ENCODE measurements at regions not wholly inside any gene's neighbourhood (a gene's known extent, or its start where the extent isn't known, plus 50 kb on each side); places are given as distances from the start of the nearest gene placed in this dataset.

DNA sequence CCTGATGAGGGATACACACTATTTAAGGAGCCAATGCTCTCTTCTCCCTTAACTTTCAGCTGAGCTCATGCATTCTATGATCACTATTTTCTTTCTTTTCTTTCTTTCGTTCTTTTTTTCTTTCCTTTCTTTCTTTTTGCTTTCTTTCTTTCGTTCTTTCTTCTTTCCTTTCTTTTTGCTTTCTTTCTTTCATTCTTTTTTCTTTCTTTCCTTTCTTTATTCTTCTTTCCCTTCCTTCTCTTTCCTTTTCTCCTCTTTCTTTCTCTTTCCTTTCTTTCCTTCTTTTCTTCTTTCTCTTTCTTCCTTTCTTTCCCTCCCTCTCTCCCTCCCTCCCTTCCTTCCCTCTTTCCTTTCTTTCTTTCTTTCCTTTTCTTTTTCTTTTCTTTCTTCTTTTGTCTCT is 761.2 kb downstream of the SEMA5A start:
- Mint-ChIP-seq H3K4me1 (no peaks in the 10 kb centered on the region), H3K27ac (no peak overlapping the region)

DNA sequence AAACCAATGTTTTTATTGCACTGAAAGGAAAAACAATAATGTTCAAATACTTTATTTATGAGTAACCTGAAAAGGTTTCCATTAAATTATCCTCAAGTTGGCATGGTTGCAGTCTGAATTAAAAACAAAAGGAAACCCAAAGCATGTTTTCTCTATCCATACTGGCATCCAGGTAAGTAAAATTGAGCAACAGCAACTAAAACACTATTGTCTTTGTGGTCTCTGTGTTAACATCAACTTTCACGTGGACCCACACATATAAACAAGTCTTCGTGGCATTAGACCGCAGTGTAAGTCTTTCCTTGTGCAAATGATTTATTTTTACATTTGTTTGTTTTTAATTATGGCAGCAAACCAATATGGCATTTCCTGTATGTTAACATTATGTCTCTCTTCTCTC is 757.6 kb downstream of the SEMA5A start:
- no peak overlapping the region for H3K27ac Mint-ChIP-seq
- H3K27me3 Mint-ChIP-seq = no peaks in the 10 kb centered on the region
- peaks cover 9 to 38% of the 10 kb centered on the region in 2 donors for H3K9me3 Mint-ChIP-seq
- DNase-seq = no peak
- H3K4me3 Mint-ChIP-seq = no peak overlapping the region
- ATAC-seq = no peak
- H3K4me1 Mint-ChIP-seq = no peaks in the 10 kb centered on the region

More for the DNA sequence above, 761.2 kb downstream of the SEMA5A start:
- Mint-ChIP-seq H3K4me3 (no peak overlapping the region), H3K9me3 (peaks cover 16 to 44% of the 10 kb centered on the region in 2 donors), H3K27me3 (no peaks in the 10 kb centered on the region)
- DNase-seq = no peak
- ATAC-seq = no peak

DNA sequence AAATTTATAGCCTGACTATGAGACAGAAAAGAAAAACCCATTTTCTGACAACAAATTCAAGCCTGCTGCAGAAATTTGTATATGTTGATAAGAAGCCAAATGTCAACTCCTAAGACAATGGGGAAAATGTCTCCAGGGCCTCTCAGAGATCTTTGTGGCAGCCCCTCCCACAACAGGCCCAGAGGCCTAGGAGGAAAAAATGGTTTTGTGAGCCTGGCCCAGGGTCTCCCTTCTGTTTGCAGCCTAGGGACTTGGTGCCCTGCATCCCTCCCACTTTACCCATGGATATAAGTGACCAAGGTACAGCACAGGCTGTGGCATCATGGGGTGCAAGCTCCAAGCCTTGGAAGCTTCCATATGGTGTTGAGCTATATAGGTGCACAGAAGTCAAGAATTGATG is 740.2 kb downstream of the SEMA5A start:
- no peak for DNase-seq
- no peak overlapping the region for H3K27ac Mint-ChIP-seq
- ATAC-seq = no peak
- H3K9me3 Mint-ChIP-seq = peaks cover 34 to 55% of the 10 kb centered on the region in 2 donors
- no peak overlapping the region for H3K4me3 Mint-ChIP-seq
- H3K4me1 Mint-ChIP-seq = no peaks in the 10 kb centered on the region
- H3K27me3 Mint-ChIP-seq = no peaks in the 10 kb centered on the region

DNA sequence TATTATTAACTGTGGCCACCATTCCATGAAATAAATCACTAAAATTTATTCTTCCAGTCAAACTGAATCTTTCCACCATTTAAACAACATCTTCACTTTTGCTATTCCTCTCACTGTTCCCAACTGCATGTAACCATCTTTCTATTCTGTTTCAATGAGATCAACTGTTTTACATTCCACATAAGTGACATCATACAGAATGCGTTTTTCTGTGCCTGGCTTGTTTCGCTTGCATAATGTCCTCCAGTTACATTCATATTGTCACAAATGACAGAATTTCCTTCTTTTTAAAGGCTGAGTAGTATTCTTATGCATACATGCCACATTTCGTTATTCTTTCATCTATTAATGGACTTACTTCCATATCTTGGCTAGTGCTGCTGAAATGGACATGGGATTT is 738.2 kb downstream of the SEMA5A start:
- H3K4me1 Mint-ChIP-seq = no peaks in the 10 kb centered on the region
- no peak overlapping the region for H3K4me3 Mint-ChIP-seq
- ATAC-seq (no peak), DNase-seq (no peak)
- H3K9me3 Mint-ChIP-seq = peaks cover 31 to 43% of the 10 kb centered on the region in 2 donors
- H3K27me3 Mint-ChIP-seq = no peaks in the 10 kb centered on the region
- no peak overlapping the region for H3K27ac Mint-ChIP-seq

DNA sequence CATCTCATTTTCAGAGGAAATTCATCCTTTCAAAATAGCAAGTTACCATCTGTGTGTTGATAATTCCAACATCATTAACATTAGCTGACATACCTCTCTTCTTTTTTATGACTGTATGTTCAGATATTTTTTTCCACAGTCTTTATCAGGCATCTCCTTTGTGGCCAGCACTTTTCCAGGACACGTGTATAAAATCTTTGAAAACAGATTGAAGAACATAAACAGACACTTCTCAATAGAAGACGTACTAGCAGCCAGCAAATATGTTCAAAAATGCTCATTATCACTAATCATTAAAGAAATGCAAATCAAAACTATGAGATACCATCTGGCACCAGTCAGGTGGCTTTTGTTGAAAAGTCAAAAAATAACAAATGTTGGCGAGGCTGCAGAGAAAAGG is 734.3 kb downstream of the SEMA5A start:
- Mint-ChIP-seq H3K4me1 (no peaks in the 10 kb centered on the region), H3K9me3 (peaks cover 23 to 35% of the 10 kb centered on the region in 2 donors), H3K4me3 (no peak overlapping the region), H3K27me3 (no peaks in the 10 kb centered on the region), H3K27ac (no peak overlapping the region)
- no peak for DNase-seq
- ATAC-seq = no peak

DNA sequence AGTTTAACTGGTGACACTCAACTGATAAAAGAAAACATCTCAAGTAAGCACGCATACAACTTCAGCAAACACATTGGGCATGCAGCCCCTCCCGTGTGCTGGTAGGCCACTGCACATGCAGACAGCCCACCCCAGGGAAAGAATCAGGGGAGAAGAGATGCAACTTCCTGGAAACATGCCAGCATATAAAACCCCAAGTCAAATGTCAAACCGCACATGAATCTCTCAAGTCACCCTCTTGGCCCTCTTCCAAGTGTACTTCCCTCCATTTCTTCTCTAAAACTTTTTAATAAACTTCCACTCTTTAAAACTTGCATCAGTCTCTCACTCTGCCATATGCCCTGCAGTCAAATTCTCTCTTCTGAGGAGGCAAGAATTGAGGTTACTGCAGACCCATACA is 732.7 kb downstream of the SEMA5A start:
- Mint-ChIP-seq H3K9me3 (peaks cover 20 to 32% of the 10 kb centered on the region in 2 donors), H3K4me3 (no peak overlapping the region), H3K4me1 (no peaks in the 10 kb centered on the region), H3K27me3 (no peaks in the 10 kb centered on the region), H3K27ac (no peak overlapping the region)
- DNase-seq = no peak
- ATAC-seq = no peak

DNA sequence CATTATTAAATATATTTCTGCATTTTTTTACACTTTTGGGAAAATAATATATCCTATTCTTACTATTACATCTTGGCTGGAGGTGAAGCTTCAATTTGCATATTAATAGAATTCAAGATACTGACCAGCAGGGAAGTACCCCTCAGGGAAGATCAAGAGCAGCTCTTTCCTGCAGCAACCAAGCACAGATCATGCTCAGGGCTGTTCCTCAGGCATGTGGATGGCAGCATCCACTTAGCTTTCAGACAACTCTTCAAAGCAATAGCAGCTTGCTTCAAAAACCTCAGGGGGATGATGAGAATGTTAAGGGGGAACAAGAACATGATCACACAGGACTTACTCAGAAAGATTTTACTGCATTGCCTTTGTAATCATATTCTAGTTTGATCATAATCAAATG is 731.8 kb downstream of the SEMA5A start:
- no peak for ATAC-seq
- peaks cover 20 to 32% of the 10 kb centered on the region in 2 donors for H3K9me3 Mint-ChIP-seq
- H3K27ac Mint-ChIP-seq = no peak overlapping the region
- no peaks in the 10 kb centered on the region for H3K4me1 Mint-ChIP-seq
- H3K27me3 Mint-ChIP-seq = no peaks in the 10 kb centered on the region
- DNase-seq = no peak
- H3K4me3 Mint-ChIP-seq = no peak overlapping the region

DNA sequence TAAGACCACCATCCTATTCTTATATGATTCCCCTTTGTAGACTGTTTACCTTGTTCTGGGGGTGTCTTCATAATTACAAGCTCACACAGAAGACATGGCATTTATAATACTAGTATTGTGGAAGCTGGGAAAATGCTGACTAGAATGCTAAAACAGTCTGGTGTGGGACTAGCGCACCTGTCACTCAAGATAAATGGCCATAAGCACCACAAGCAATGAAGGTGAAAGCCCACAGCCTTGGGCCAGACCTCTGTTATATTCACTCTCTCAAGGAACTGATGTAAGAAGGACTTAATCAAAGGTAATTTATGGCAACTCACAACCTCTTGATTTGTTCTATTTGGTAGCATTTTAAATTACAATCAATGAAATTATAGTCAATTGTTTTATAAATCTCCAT is 721.5 kb downstream of the SEMA5A start:
- Mint-ChIP-seq H3K27ac (no peak overlapping the region), H3K4me3 (no peak overlapping the region), H3K9me3 (peaks cover 7 to 14% of the 10 kb centered on the region in 2 donors), H3K4me1 (no peaks in the 10 kb centered on the region), H3K27me3 (no peaks in the 10 kb centered on the region)
- ATAC-seq (no peak), DNase-seq (no peak)

DNA sequence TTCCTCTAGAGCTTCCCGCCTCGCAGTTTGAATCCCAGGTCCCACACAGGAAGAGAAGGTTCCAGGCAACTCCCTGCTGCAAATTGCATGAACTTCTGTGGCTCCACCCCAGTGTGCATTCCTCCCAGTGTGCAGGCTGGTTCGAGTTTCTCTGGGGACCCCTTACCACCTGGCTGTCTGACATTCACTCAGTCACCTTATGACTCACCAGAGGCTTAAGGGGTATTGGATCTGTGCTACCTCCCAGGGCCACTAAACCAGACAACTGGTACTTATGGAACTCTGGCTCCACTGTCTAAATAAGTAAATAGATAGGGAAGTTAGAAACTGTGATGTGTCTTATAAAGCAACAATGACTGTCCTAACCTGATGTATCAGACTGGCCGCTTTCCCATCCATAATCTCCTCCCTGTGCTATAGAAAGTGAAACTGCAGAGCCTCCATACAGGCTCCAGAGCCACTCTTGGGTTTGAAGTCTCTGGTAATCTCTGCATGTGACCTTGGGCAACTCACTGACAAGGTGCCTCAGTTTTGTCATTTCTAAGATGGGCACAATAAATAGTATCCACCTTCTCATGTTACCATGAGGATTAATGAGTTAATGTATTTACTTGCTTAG is 720.6 kb downstream of the SEMA5A start:
- H3K27ac Mint-ChIP-seq = no peak overlapping the region
- ATAC-seq (no peak), DNase-seq (no peak)
- no peak overlapping the region for H3K4me3 Mint-ChIP-seq
- no peaks in the 10 kb centered on the region for H3K27me3 Mint-ChIP-seq
- H3K4me1 Mint-ChIP-seq = no peaks in the 10 kb centered on the region
- H3K9me3 Mint-ChIP-seq = peaks cover 7 to 14% of the 10 kb centered on the region in 2 donors

DNA sequence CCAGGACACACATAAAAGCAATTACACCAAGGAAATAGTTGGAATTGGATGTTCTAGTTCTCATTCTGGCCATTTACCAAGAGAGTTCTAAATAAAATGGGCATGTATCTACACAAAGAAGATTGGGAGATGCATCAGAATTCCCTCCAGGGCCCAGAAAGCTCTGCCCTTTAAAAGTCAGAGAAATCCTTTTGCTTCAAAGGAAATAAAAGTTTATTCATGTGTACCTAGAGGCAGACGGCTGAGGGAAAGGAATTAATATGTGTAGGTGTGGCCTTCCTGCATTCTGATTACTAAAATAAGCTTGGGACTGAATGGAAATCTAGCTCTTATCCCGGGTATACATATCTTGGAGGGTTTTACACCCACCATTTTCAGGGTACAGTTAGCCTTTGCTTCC is 719.4 kb downstream of the SEMA5A start:
- Mint-ChIP-seq H3K9me3 (peaks cover 12 to 13% of the 10 kb centered on the region in 2 donors), H3K27ac (no peak overlapping the region), H3K4me1 (no peaks in the 10 kb centered on the region), H3K27me3 (no peaks in the 10 kb centered on the region), H3K4me3 (no peak overlapping the region)
- DNase-seq = no peak
- no peak for ATAC-seq

DNA sequence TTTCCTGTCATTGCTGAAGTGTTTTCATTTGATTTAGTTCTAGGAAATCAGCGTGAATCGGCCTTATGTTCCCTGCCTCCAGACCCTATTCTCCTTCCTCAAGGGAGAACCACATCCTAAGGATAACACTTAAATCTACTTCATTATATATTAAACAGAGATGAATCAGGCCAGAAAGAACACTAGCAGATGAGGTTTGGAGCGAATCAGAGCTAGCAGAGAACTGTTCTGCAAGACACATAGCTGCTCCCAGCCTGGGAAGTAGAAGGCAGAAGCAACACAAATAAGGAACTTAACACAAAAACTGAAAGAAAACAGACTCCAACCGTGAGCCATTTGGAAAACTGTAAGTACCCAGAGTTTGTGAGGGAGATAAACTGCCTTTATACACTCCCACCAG is 718.2 kb downstream of the SEMA5A start:
- ATAC-seq = no peak

DNA sequence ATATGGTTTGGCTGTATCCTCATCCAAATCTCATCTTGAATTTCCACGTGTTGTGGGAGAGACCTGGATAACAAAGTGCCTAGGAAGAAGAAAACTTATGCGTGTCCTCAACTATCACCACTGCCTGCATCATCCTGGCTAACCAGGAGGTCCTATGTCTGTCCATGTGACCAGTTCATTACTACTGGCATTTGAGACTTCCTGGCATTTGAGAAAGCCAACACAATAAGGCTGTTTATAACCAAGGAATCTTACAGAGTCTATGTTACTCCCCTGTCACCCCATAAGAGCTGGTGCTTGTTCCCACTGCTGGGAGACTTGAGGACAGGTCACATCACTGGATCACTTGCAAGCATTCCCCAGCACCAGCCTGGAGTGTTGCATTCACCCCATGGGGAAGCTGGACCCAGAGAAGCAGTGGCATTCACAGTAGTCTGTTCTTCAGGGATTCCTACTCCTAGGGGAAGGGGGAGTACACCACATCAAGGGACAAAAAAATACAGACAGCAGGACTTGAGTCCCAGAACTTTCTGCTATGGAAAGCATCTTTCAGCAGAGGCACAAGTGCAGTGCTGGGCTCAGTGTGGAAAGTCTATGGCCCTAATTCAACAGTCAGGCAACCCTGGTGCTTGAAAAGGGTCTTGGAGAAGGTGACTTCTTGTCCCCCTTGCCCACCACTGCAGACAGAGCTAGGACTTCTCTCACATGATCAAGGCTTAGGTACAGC is 717.1 kb downstream of the SEMA5A start:
- H3K4me3 Mint-ChIP-seq = no peak overlapping the region
- ATAC-seq (no peak), DNase-seq (no peak)

More for the DNA sequence above, 718.2 kb downstream of the SEMA5A start:
- H3K27ac Mint-ChIP-seq = no peak overlapping the region
- H3K9me3 Mint-ChIP-seq = peaks cover 2 to 10% of the 10 kb centered on the region in 2 donors
- H3K4me1 Mint-ChIP-seq = no peaks in the 10 kb centered on the region
- no peak overlapping the region for H3K4me3 Mint-ChIP-seq
- no peaks in the 10 kb centered on the region for H3K27me3 Mint-ChIP-seq
- no peak for DNase-seq

DNA sequence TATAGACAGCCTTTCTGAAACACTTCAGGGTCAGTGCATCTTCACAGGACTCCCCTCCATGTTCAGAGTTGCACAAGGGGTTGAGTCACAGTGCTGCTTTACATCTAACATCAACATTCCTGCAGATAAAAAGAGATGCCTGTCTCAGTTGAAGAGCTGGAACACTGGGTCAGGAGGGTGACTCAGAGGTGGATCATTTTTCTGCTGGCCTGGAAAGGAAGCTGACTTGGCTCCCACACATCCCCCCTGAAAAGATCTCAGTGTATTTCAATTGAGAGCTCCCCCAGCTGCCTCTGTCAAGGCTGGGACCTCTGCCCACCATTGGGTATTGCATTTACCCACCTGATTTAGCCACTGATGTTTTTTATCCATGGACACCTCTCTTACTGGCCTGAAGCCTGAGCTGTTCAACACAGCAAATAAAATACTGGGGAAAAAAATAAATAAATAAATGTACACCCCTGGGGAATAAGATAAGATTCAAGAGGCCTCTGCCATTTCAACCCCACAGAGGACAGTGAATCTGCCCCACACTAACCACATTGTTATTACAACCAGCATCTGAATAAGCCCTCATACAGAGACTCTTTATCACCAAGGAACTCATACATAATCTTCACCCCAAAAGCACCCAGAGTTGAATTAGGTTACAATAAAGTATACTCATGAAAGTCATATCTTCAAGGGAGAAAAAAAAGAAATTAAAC is 716.4 kb downstream of the SEMA5A start:
- H3K4me1 Mint-ChIP-seq = no peaks in the 10 kb centered on the region
- ATAC-seq = no peak

More for the DNA sequence above, 717.1 kb downstream of the SEMA5A start:
- H3K9me3 Mint-ChIP-seq = peaks cover 0 to 8% of the 10 kb centered on the region in 2 donors
- no peak overlapping the region for H3K27ac Mint-ChIP-seq
- H3K27me3 Mint-ChIP-seq = no peaks in the 10 kb centered on the region
- H3K4me1 Mint-ChIP-seq = no peaks in the 10 kb centered on the region

DNA sequence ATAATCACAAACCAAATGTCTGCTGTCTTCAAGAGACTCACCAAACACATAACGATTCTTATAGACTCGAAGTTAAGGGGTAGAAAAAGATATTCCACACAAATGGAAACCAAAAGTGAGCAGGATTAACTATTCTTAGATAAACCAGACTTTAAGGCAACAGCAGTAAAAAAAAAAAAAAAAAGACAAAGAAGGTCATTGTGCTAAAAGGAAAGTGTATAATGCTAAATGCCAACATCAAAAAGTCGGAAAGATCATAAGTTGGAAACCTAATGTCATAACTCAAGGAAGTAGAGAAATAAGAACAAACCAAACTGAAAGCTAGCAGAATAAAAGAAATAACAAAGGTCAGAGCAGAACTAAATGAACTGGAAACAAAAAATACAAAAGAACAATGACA is 714.6 kb downstream of the SEMA5A start:
- ATAC-seq (no peak), DNase-seq (no peak)
- H3K4me3 Mint-ChIP-seq = no peak overlapping the region
- H3K27me3 Mint-ChIP-seq = no peaks in the 10 kb centered on the region
- H3K9me3 Mint-ChIP-seq = peaks cover 0 to 8% of the 10 kb centered on the region in 2 donors
- no peaks in the 10 kb centered on the region for H3K4me1 Mint-ChIP-seq
- H3K27ac Mint-ChIP-seq = no peak overlapping the region

More for the DNA sequence above, 716.4 kb downstream of the SEMA5A start:
- Mint-ChIP-seq H3K9me3 (peaks cover 0 to 8% of the 10 kb centered on the region in 2 donors), H3K27me3 (no peaks in the 10 kb centered on the region), H3K27ac (no peak overlapping the region), H3K4me3 (no peak overlapping the region)
- DNase-seq = no peak

DNA sequence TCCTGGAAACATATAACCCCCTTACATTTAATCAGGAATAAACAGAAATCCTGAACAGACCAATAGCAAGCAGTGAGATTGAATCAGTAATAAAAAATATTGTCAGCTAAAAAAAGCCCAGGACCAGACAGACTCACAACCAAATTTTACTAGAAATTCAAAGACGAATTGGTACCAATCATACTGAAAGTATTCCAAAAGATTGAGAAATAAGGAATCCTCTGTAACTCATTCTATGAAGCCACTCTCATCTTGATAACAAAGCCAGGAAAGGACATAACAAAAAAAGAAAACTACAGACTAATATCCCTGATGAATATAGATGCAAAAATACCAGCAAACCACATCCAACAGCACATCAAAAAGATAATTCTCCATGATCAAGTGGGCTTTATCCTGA is 714.0 kb downstream of the SEMA5A start:
- H3K4me3 Mint-ChIP-seq = no peak overlapping the region
- H3K9me3 Mint-ChIP-seq = peaks cover 0 to 8% of the 10 kb centered on the region in 2 donors
- ATAC-seq (no peak), DNase-seq (no peak)
- H3K27me3 Mint-ChIP-seq = no peaks in the 10 kb centered on the region
- no peak overlapping the region for H3K27ac Mint-ChIP-seq
- H3K4me1 Mint-ChIP-seq = no peaks in the 10 kb centered on the region

Data from stimulated activated naive CD8-positive, alpha-beta T cell treated with anti-CD3 and anti-CD28 coated beads, Interleukin-15, amount 100 ng/mL, for 72 hours (primary cell).